GM23338 (cell line): ENCODE measurements at regions not wholly inside any gene's neighbourhood (a gene's known extent, or its start where the extent isn't known, plus 50 kb on each side); places are given as distances from the start of the nearest gene placed in this dataset.

Source experiments
- CTCF ChIP-seq, 2 experiments: fragments of 200-600 bp in 1 of 2; sonication (generic) in 1 of 2; conservative IDR thresholded peaks; 2 replicates each; pipeline versions ENCODE4 v1.5.1 to v1.6.1; 2016 to 2017; ENCODE audit warnings: antibody characterized with exemption in 2 of 2, low read depth in 2 of 2, mild to moderate bottlenecking in 2 of 2, moderate library complexity in 1 of 2
- POLR2AphosphoS5 ChIP-seq: IDR thresholded peaks from 2 replicates; pipeline ENCODE4 v1.6.1; 2016; ENCODE audit warnings: antibody characterized with exemption, low read depth
- REST ChIP-seq: IDR thresholded peaks from one replicate; pipeline ENCODE4 v1.6.1; 2018; ENCODE audit warnings: antibody characterized with exemption; ENCODE audit not compliant: unreplicated experiment

- TF ChIP-seq CTCF (conservative IDR thresholded peaks at IDR 0.05; ENCODE audit: low read depth in 2 of 2): no peak
- no peak for TF ChIP-seq REST
- TF ChIP-seq POLR2AphosphoS5: no peak
Measured at GRCh38 chr2:222372993-222373392, 51.4 kb upstream of the SGPP2 start.
